C4-2B (cell line): ENCODE measurements at regions not wholly inside any gene's neighbourhood (a gene's known extent, or its start where the extent isn't known, plus 50 kb on each side); places are given as distances from the start of the nearest gene placed in this dataset.

Experiments used
- CTCF ChIP-seq: fragments of 450-650 bp; conservative IDR thresholded peaks from 2 replicates; pipeline ENCODE4 v1.5.1; 2017; ENCODE audit warnings: mild to moderate bottlenecking
- ZFX ChIP-seq: fragments of 450-650 bp; IDR thresholded peaks from 2 replicates; pipeline ENCODE4 v1.6.1; 2017

GRCh38 chrX:8003147-8003883, 76.1 kb upstream of the PNPLA4 start:
- TF ChIP-seq CTCF (no peak), ZFX (no peak)
